GM18870 (cell line): ENCODE measurements at regions not wholly inside any gene's neighbourhood (a gene's known extent, or its start where the extent isn't known, plus 50 kb on each side); places are given as distances from the start of the nearest gene placed in this dataset.
"Not testable (repeated sequence)": the region's sequence is repeated elsewhere in the genome, so short reads cannot be mapped to it uniquely, and the experiment has no call there.

Experiments used
- ATAC-seq: cut with Tn5 transposase; IDR thresholded peaks from one replicate; pipeline ENCODE4 v1.9.1; 2021; ENCODE audit warnings: moderate library complexity; ENCODE audit not compliant: unreplicated experiment

- ATAC-seq = no peak
These were observed 447.5 kb downstream of the GXYLT1 start for GRCh38 chr12:41697161-41697560.

- no peak for ATAC-seq
These were observed 459.7 kb downstream of the GXYLT1 start for GRCh38 chr12:41684997-41685396.

GRCh38 chr12:41683513-41684240 lies 461.0 kb downstream of the GXYLT1 start:
- ATAC-seq = no peak

GRCh38 chr12:41683023-41683422 lies 461.7 kb downstream of the GXYLT1 start:
- ATAC-seq = no peak

- no peak for ATAC-seq
These were observed 462.8 kb downstream of the GXYLT1 start for GRCh38 chr12:41681898-41682297.

- ATAC-seq = no peak
These were observed 464.5 kb downstream of the GXYLT1 start for GRCh38 chr12:41680155-41680554.

GRCh38 chr12:41663598-41664265 lies 475.6 kb downstream of the PDZRN4 start:
- no peak for ATAC-seq

GRCh38 chr12:41661141-41661765 lies 473.1 kb downstream of the PDZRN4 start:
- ATAC-seq = no peak

- ATAC-seq = no peak
These were observed 468.3 kb downstream of the PDZRN4 start for GRCh38 chr12:41656454-41656853.

- no peak for ATAC-seq
These were observed 465.5 kb downstream of the PDZRN4 start for GRCh38 chr12:41653386-41654326.

GRCh38 chr12:41652981-41653380 lies 464.9 kb downstream of the PDZRN4 start:
- no peak for ATAC-seq

GRCh38 chr12:41645624-41646023 lies 457.5 kb downstream of the PDZRN4 start:
- no peak for ATAC-seq

- not testable (repeated sequence) for ATAC-seq
These were observed 454.7 kb downstream of the PDZRN4 start for GRCh38 chr12:41642808-41643207.

- ATAC-seq = no peak
These were observed 448.5 kb downstream of the PDZRN4 start for GRCh38 chr12:41636653-41637052.

GRCh38 chr12:41635626-41636364 lies 447.7 kb downstream of the PDZRN4 start:
- ATAC-seq = no peak

GRCh38 chr12:41634091-41634490 lies 446.0 kb downstream of the PDZRN4 start:
- ATAC-seq = no peak

GRCh38 chr12:41629611-41630010 lies 441.5 kb downstream of the PDZRN4 start:
- no peak for ATAC-seq

- no peak for ATAC-seq
These were observed 439.4 kb downstream of the PDZRN4 start for GRCh38 chr12:41627476-41627875.

- no peak for ATAC-seq
These were observed 436.5 kb downstream of the PDZRN4 start for GRCh38 chr12:41624571-41624970.
